Heart left ventricle (tissue), 16 donors: ENCODE measurements at regions not wholly inside any gene's neighbourhood (a gene's known extent, or its start where the extent isn't known, plus 50 kb on each side); places are given as distances from the start of the nearest gene placed in this dataset.

Source experiments
- ATAC-seq, 4 donors: fragments of 200-7000 bp; cut with Tn5 transposase; one replicate each; pipeline ENCODE4 v1.9.1; 2020 to 2022; ENCODE audit warnings: moderate library complexity in 4 of 4, mild to moderate bottlenecking in 3 of 4, moderate number of reproducible peaks in 1 of 4
- DNase-seq, 5 donors: peaks; one replicate each; pipeline ENCODE4 v3.0.0-alpha.2; 2020
- H3K27ac ChIP-seq, 12 donors: fragments of 200-600 bp; sonication (generic) in 4 of 12; one replicate each; pipeline versions ENCODE4 v1.5.0 to v1.8.0; 2016 to 2022; ENCODE audit warnings: mild to moderate bottlenecking in 2 of 12
- H3K27me3 ChIP-seq, 9 donors: fragments of 200-600 bp; sonication (generic) in 2 of 9; one replicate each; pipeline versions ENCODE4 v1.5.1 to v1.8.0; 2016 to 2022; ENCODE audit warnings: mild to moderate bottlenecking in 3 of 9
- H3K36me3 ChIP-seq, 9 donors: fragments of 200-600 bp; sonication (generic) in 2 of 9; one replicate each; pipeline versions ENCODE4 v1.5.0 to v1.8.0; 2018 to 2022; ENCODE audit warnings: mild to moderate bottlenecking in 2 of 9
- H3K4me1 ChIP-seq, 12 donors: fragments of 200-600 bp; sonication (generic) in 4 of 12; one replicate each; pipeline versions ENCODE4 v1.5.0 to v1.8.0; 2016 to 2022; ENCODE audit warnings: mild to moderate bottlenecking in 3 of 12
- H3K4me3 ChIP-seq, 12 donors: fragments of 200-600 bp; sonication (generic) in 4 of 12; one replicate each; pipeline versions ENCODE4 v1.5.0 to v1.8.0; 2017 to 2022; ENCODE audit warnings: mild to moderate bottlenecking in 9 of 12, moderate library complexity in 4 of 12
- H3K9me3 ChIP-seq, 12 donors: fragments of 200-600 bp; sonication (generic) in 4 of 12; one replicate each; pipeline versions ENCODE4 v1.5.0 to v1.8.0; 2016 to 2022; ENCODE audit warnings: mild to moderate bottlenecking in 1 of 12
- CTCF ChIP-seq, 12 donors: fragments of 200-600 bp; sonication (generic) in 4 of 12; IDR thresholded peaks; one replicate each; pipeline versions ENCODE4 v1.5.0 to v1.8.0; 2018 to 2022; ENCODE audit warnings: antibody characterized with exemption in 12 of 12, mild to moderate bottlenecking in 5 of 12
- POLR2A ChIP-seq, 2 donors: fragments of 450-650 bp; IDR thresholded peaks; one replicate each; pipeline ENCODE4 v1.6.1; 2017; ENCODE audit warnings: antibody characterized with exemption in 2 of 2, mild to moderate bottlenecking in 2 of 2, moderate library complexity in 2 of 2
- WGBS, 4 donors: extraction: QIAGEN DNeasy Blood & Tissue Kit in 2 of 4; methylation state at CpG; one replicate each; pipeline versions ENCODE4 v1.1.5 to v1.1.7; 2013 to 2018; 5-methylcytosine and 5-hydroxymethylcytosine counted together
- intact Hi-C, 10 donors: fragments of 100-400 bp; cut with DNase I; formaldehyde crosslinking; loops; one replicate each; pipeline versions ENCODE4 v1.11.1 to v1.14.2; 2022
- donor health status: ischemic (EF 13 %, LVEDD 7.1; RV severe dilation, severe dysfunction).
- donor health status: healthy with polysubstance abuse.
- donor health status: DM: no; HTN: yes; CAD: no.
- donor health status: DM: no; HTN: no; CAD: no.
- donor health status: ischemic (EF 25% LVEDD 6.9; RV normal size, moderate dysfunction).
- donor health status: ischemic (EF 25% LVEDD 5.7; RV mildly dilated, moderate dysfunction).
- donor health status: healthy.
- donor health status: DM: yes; HTN: yes; CAD: no.
- donor health status: ischemic (EF 35%, LVEDD 5.7; RV mildly dilated, moderate dysfunction).
- donor health status: nonischemic (EF 11% LVEDD 7.7; RV severe dilation, severe dysfunction).
- donor health status: DM: yes; HTN: yes; CAD: no.
- donor health status: PGD.
- donor health status: ischemic (EF 29% LVEDD 5.4; RV normal size, mild dysfunction).
- donor health status: nonischemic (EF 23%, LVEDD 6.1; RV moderate dilation, normal function).

- intact Hi-C loops = no loop called here
- Histone ChIP-seq H3K4me3 (no peak overlapping the region), H3K36me3 (no peaks in the 10 kb centered on the region), H3K27me3 (no peaks in the 10 kb centered on the region), H3K4me1 (no peaks in the 10 kb centered on the region), H3K9me3 (peaks cover 0 to 7% (median 0%) of the 10 kb centered on the region in 12 donors), H3K27ac (no peak overlapping the region)
- 18 to 38% (median 27%) methylated on average over 2 of the region's 2 CpGs for WGBS, 4 donors
- TF ChIP-seq POLR2A (IDR thresholded peaks at IDR 0.05) = no peak
- TF ChIP-seq CTCF (IDR thresholded peaks at IDR 0.05) = no peak
- ATAC-seq (no peak), DNase-seq (no peak)
Measured at GRCh38 chr5:21049901-21050300, 1061.9 kb upstream of the CDH18 start.

- ATAC-seq (no peak), DNase-seq (no peak)
- intact Hi-C loops = no loop called here
- 40 to 55% (median 50%) methylated on average over 4 of the region's 4 CpGs for WGBS, 4 donors
- Histone ChIP-seq H3K9me3 (peaks cover 0 to 4% (median 0%) of the 10 kb centered on the region in 12 donors), H3K27me3 (no peaks in the 10 kb centered on the region), H3K36me3 (no peaks in the 10 kb centered on the region), H3K27ac (no peak overlapping the region), H3K4me3 (no peak overlapping the region), H3K4me1 (no peaks in the 10 kb centered on the region)
- TF ChIP-seq CTCF (IDR thresholded peaks at IDR 0.05) = no peak
- TF ChIP-seq POLR2A (IDR thresholded peaks at IDR 0.05) = no peak
Measured at GRCh38 chr5:21030981-21031380, 1043.0 kb upstream of the CDH18 start.

- Histone ChIP-seq H3K4me3 (no peak overlapping the region), H3K27me3 (no peaks in the 10 kb centered on the region), H3K4me1 (no peaks in the 10 kb centered on the region), H3K27ac (no peak overlapping the region), H3K9me3 (peaks cover 0 to 19% (median 8%) of the 10 kb centered on the region in 12 donors), H3K36me3 (no peaks in the 10 kb centered on the region)
- WGBS, 4 donors = 49 to 65% (median 55%) methylated on average over 1 of the region's 1 CpG
- ATAC-seq (no peak), DNase-seq (no peak)
- no peak for TF ChIP-seq POLR2A (IDR thresholded peaks at IDR 0.05)
- no peak for TF ChIP-seq CTCF (IDR thresholded peaks at IDR 0.05)
- intact Hi-C loops = no loop called here
Measured at GRCh38 chr5:21024966-21025365, 1037.0 kb upstream of the CDH18 start.

- H3K27me3 ChIP-seq = no peaks in the 10 kb centered on the region
- no peak overlapping the region for H3K27ac ChIP-seq
- WGBS, 4 donors = 45 to 58% (median 49%) methylated on average over 2 of the region's 2 CpGs
- TF ChIP-seq CTCF (IDR thresholded peaks at IDR 0.05) (no peak), POLR2A (IDR thresholded peaks at IDR 0.05) (no peak)
- no peaks in the 10 kb centered on the region for H3K4me1 ChIP-seq
- H3K36me3 ChIP-seq = no peaks in the 10 kb centered on the region
- H3K4me3 ChIP-seq = no peak overlapping the region
- no peak for ATAC-seq
- intact Hi-C loops = no loop called here
- peaks cover 0 to 6% (median 0%) of the 10 kb centered on the region in 12 donors for H3K9me3 ChIP-seq
- DNase-seq = no peak
Measured at GRCh38 chr5:21013237-21013636, 1025.2 kb upstream of the CDH18 start.
